ENCODE measurements at regions not wholly inside any gene's neighbourhood (a gene's known extent, or its start where the extent isn't known, plus 50 kb on each side); places are given as distances from the start of the nearest gene placed in this dataset.

DNA sequence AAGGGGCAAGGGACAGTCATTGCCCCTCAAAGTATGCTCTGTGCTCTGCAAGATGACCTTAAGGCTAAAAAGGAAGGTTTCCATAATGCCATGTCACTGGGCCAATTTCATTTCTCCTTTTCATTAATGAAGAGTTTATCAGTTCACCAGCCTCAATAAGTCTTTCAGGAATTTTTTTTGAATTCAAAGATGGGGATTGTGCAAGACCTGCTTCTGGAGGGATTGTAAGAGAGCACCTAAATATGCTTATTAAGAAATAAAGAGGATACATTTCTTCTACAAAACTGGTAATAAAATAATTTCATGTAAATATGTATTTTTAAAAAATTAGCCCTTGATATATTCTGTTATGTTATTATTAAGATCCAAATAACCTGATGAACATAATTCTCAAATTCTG is 86.8 kb upstream of the RGS4 start:
- TF ChIP-seq POLR2A (IDR thresholded peaks at IDR 0.05) (no peak), CTCF (IDR thresholded peaks at IDR 0.05) (no peak), POLR2AphosphoS5 (IDR thresholded peaks at IDR 0.05) (no peak)
